ENCODE measurements at regions not wholly inside any gene's neighbourhood (a gene's known extent, or its start where the extent isn't known, plus 50 kb on each side); places are given as distances from the start of the nearest gene placed in this dataset.

DNA sequence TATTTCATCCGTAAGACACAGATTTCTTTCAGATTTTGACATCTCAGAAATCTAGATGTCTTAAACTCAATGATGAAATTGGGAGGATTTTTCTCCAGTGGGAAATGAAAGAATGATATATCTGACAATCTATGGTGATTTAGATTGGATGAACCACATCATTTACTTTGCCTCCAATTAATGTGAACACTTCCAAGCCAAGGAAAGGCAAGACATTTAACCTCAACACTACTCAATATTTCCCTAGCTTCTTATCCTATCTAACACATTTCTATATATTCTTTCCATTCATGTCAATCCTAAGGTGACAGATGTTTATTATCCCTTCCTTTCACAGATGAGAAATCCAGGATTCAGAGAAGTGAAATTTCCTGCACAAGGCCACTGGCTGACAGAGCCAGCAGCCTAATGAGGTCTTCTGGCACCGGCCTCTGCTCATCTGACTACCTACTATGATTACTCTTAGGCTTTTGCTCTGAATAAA, 327.6 kb downstream of the IRS1 start:
- H3K27ac ChIP-seq: no peak overlapping the region
- H3K36me3 ChIP-seq: no peaks in the 10 kb centered on the region
- DNase-seq: no peak
- ATAC-seq: no peak
- H3K27me3 ChIP-seq: no peaks in the 10 kb centered on the region
- no peaks in the 10 kb centered on the region for H3K4me1 ChIP-seq
- H3K4me3 ChIP-seq: no peak overlapping the region
- 47 to 49% methylated on average over 2 of the region's 2 CpGs for WGBS, 2 donors
- peaks cover 0 to 9% (median 0%) of the 10 kb centered on the region in 11 donors for H3K9me3 ChIP-seq
- intact Hi-C loops (cut with DNase I): loop anchor here in 1 of 10 donors (10.0 kb wide), 1 partner anchor 1033 kb away; no protein-coding TSS in a partner anchor
- TF ChIP-seq CTCF (IDR thresholded peaks at IDR 0.05): no peak

DNA sequence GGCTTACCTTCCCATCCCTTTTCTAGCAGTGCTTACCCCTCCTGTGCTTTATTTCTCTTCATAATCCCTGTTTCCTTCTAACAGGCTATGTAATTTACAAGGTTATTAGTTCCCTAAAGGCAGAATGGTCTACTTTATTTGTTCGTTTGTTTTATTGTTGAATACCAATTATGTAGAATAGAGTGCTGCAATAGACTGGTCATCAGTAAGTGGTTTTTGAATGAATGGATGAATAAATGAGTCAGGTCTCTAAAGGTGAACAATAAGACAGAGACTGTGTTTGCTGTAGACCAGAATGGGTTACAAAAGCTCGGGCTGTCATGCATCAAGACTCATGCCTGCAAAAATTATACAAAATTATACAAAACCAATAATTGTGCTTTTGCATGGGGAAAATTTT, 332.0 kb downstream of the IRS1 start:
- Histone ChIP-seq H3K9me3 (peaks cover 0 to 10% (median 0%) of the 10 kb centered on the region in 11 donors), H3K36me3 (no peaks in the 10 kb centered on the region), H3K27me3 (no peaks in the 10 kb centered on the region), H3K27ac (no peak overlapping the region), H3K4me1 (peaks cover 0 to 9% (median 3%) of the 10 kb centered on the region in 9 donors), H3K4me3 (no peak overlapping the region)
- ATAC-seq: no peak
- intact Hi-C loops (cut with DNase I): no loop called here
- no peak for TF ChIP-seq CTCF (IDR thresholded peaks at IDR 0.05)
- 80 to 88% methylated on average over 2 of the region's 2 CpGs for WGBS, 2 donors
- DNase-seq: no peak

GRCh38 chr2:226467221-226467620, 332.4 kb downstream of the IRS1 start:
- no peak for TF ChIP-seq CTCF (IDR thresholded peaks at IDR 0.05)
- no peak for DNase-seq
- Histone ChIP-seq H3K9me3 (peaks cover 0 to 14% (median under 1%) of the 10 kb centered on the region in 11 donors), H3K4me1 (peaks cover 0 to 9% (median 3%) of the 10 kb centered on the region in 9 donors), H3K27ac (no peak overlapping the region), H3K4me3 (no peak overlapping the region), H3K27me3 (no peaks in the 10 kb centered on the region), H3K36me3 (no peaks in the 10 kb centered on the region)
- no peak for ATAC-seq
- 74 to 82% methylated on average over 6 of the region's 6 CpGs for WGBS, 2 donors
- intact Hi-C loops (cut with DNase I): no loop called here

- intact Hi-C loops (cut with DNase I): no loop called here
- no peak for DNase-seq
- no peak overlapping the region for H3K4me3 ChIP-seq
Observed at GRCh38 chr2:226466589-226466988, 333.0 kb downstream of the IRS1 start.

More at GRCh38 chr2:226466589-226466988, 333.0 kb downstream of the IRS1 start:
- Histone ChIP-seq H3K4me1 (peaks cover 0 to 9% (median 3%) of the 10 kb centered on the region in 9 donors), H3K27ac (no peak overlapping the region), H3K9me3 (peaks cover 0 to 20% (median 4%) of the 10 kb centered on the region in 11 donors), H3K27me3 (no peaks in the 10 kb centered on the region), H3K36me3 (no peaks in the 10 kb centered on the region)
- ATAC-seq: no peak
- WGBS, 2 donors: 73 to 81% methylated on average over 2 of the region's 2 CpGs
- TF ChIP-seq CTCF (IDR thresholded peaks at IDR 0.05): no peak
